CD4-positive, CD25-positive, alpha-beta regulatory T cell (primary cell): ENCODE measurements at regions not wholly inside any gene's neighbourhood (a gene's known extent, or its start where the extent isn't known, plus 50 kb on each side); places are given as distances from the start of the nearest gene placed in this dataset.
"Not testable (repeated sequence)": the region's sequence is repeated elsewhere in the genome, so short reads cannot be mapped to it uniquely, and the experiment has no call there.

Source experiments
- ATAC-seq, 2 donors: fragments of 150-1000 bp; cut with Tn5 transposase; one replicate each; pipeline ENCODE4 v1.10.0; 2021; ENCODE audit warnings: low read depth in 2 of 2, moderate number of reproducible peaks in 2 of 2, moderate library complexity in 1 of 2
- DNase-seq, 3 donors: peaks; one replicate each; pipeline versions ENCODE4 v3.0.0 to v3.0.0-alpha.2; 2012 to 2022; ENCODE audit warnings: mixed read lengths in 1 of 3
- H3K27ac ChIP-seq: one replicate; pipeline ENCODE4 v1.7.0; 2013; ENCODE audit warnings: mild to moderate bottlenecking, low read length; ENCODE audit not compliant: insufficient read depth, poor library complexity, severe bottlenecking
- H3K27me3 ChIP-seq: one replicate; pipeline ENCODE4 v1.7.0; 2013; ENCODE audit warnings: low read length; ENCODE audit not compliant: control insufficient read depth, insufficient read depth
- H3K36me3 ChIP-seq: one replicate; pipeline ENCODE4 v1.7.0; 2013; ENCODE audit warnings: mild to moderate bottlenecking, low read length, moderate library complexity; ENCODE audit not compliant: control insufficient read depth, insufficient read depth
- H3K4me1 ChIP-seq: 2 replicates; pipeline ENCODE4 v1.7.0; 2013; ENCODE audit warnings: mild to moderate bottlenecking, low read length; ENCODE audit not compliant: insufficient read depth, control insufficient read depth, poor library complexity, severe bottlenecking
- H3K4me3 ChIP-seq: one replicate; pipeline ENCODE4 v1.7.0; 2013; ENCODE audit warnings: low read depth, mild to moderate bottlenecking, low read length, moderate library complexity
- H3K9me3 ChIP-seq, 2 experiments: 1 replicate in 1 of 2; 2 replicates in 1 of 2; pipeline ENCODE4 v1.7.0; 2013; ENCODE audit warnings: low read length in 2 of 2, mild to moderate bottlenecking in 1 of 2, moderate library complexity in 1 of 2; ENCODE audit not compliant: control insufficient read depth in 2 of 2
- H3K27ac Mint-ChIP-seq, 3 donors: one replicate each; pipeline ENCODE4 v1.8.0; 2020 to 2022; ENCODE audit warnings: mild to moderate bottlenecking in 3 of 3, mixed read lengths in 3 of 3, moderate library complexity in 2 of 3
- H3K27me3 Mint-ChIP-seq: one replicate; pipeline ENCODE4 v1.8.0; 2022; ENCODE audit warnings: mild to moderate bottlenecking, mixed read lengths
- H3K36me3 Mint-ChIP-seq: one replicate; pipeline ENCODE4 v1.8.0; 2020; ENCODE audit warnings: mixed read lengths
- H3K4me1 Mint-ChIP-seq, 4 donors: one replicate each; pipeline ENCODE4 v1.8.0; 2020 to 2022; ENCODE audit warnings: mixed read lengths in 4 of 4, mild to moderate bottlenecking in 1 of 4
- H3K4me3 Mint-ChIP-seq, 4 donors: one replicate each; pipeline ENCODE4 v1.8.0; 2020 to 2022; ENCODE audit warnings: mild to moderate bottlenecking in 4 of 4, mixed read lengths in 4 of 4, moderate library complexity in 3 of 4
- H3K9me3 Mint-ChIP-seq, 7 donors: one replicate each; pipeline ENCODE4 v1.8.0; 2020 to 2022; ENCODE audit warnings: mixed read lengths in 7 of 7, mild to moderate bottlenecking in 3 of 7, moderate library complexity in 2 of 7

DNA sequence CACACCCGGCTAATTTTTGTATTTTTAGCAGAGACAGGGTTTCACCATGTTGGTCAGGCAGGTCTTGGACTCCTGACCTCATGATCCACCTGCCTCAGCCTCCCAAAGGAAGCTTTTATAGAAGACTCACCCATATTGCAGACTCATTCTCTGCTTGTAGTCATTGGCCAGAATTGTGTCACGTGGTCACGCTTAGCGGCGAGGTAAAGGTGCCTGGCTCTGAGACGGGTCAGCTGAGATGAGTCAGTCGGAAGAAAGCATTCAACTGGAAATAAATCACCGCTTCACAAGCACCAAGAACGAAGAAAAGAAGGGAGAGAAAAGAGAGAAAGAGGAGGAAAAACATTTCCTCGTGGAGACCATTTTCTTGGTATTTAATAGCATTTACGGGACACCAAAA lies 218.8 kb upstream of the NOCT start:
- Mint-ChIP-seq H3K4me1 (no peaks in the 10 kb centered on the region), H3K27ac (no peak overlapping the region), H3K36me3 (no peaks in the 10 kb centered on the region), H3K9me3 (peaks cover 0 to 3% (median 2%) of the 10 kb centered on the region in 7 donors), H3K27me3 (no peaks in the 10 kb centered on the region), H3K4me3 (no peak overlapping the region)
- no peaks in the 10 kb centered on the region for H3K4me1 ChIP-seq
- ATAC-seq (no peak), DNase-seq (no peak)
- H3K4me3 ChIP-seq = no peak overlapping the region
- H3K36me3 ChIP-seq = no peaks in the 10 kb centered on the region
- no peaks in the 10 kb centered on the region for H3K9me3 ChIP-seq
- H3K27ac ChIP-seq = no peak overlapping the region
- no peaks in the 10 kb centered on the region for H3K27me3 ChIP-seq

DNA sequence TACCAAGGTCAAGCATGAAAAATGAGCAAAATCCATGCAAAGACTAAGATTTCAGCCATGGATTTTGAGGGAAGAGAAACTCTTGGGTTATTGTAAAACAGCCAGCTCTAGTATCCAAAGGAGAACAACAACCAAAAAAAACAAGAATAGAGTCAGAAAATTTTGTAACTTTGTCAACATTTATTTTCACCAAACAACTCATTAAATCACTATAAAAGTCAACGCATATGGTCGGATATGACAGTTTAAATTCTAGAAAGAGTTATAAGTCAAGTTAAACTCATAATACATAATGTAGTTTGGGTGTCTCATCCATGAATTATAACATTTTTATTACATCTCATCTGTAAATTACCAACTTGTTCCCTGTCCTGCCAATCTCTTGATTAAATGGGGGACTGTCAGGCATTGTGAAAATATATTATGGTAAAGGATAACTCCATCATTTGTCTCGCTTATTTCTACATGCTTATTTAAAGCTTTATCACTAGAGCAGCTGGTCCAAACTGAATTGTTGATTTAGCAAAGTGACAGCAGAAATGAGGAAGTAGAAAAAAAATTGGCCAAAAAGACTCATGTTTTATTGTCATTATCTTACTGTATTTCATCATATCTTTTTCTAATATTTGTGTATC lies 224.8 kb upstream of the NOCT start:
- Histone ChIP-seq H3K27me3 (no peaks in the 10 kb centered on the region), H3K9me3 (no peaks in the 10 kb centered on the region), H3K4me3 (no peak overlapping the region), H3K4me1 (no peaks in the 10 kb centered on the region), H3K27ac (no peak overlapping the region), H3K36me3 (no peaks in the 10 kb centered on the region)
- no peaks in the 10 kb centered on the region for H3K27me3 Mint-ChIP-seq
- no peaks in the 10 kb centered on the region for H3K4me1 Mint-ChIP-seq
- no peaks in the 10 kb centered on the region for H3K36me3 Mint-ChIP-seq
- no peak for DNase-seq
- H3K4me3 Mint-ChIP-seq = no peak overlapping the region
- H3K9me3 Mint-ChIP-seq = peaks cover 0 to 2% (median 0%) of the 10 kb centered on the region in 7 donors
- no peak for ATAC-seq
- no peak overlapping the region for H3K27ac Mint-ChIP-seq

DNA sequence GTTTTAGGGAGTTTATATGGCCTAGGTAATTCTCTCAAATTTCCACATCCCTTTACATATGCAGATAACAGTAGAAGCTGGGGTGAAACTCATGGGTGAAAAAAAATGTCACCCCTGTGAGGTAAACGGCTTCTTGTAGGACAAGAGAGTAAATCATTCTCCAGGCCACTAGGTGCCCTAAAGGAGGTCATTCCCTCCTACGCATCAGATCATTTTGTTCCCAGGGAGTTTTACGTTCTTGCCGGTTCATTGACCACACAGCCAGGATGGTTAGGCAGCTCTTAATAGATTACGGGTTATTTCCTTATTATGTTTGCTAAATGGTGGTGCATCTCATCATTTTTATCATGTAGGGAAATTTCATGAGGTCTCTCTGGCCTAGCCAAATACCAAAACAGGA lies 225.8 kb upstream of the NOCT start:
- Mint-ChIP-seq H3K27ac (no peak overlapping the region), H3K9me3 (peaks cover 0 to 2% (median 0%) of the 10 kb centered on the region in 7 donors), H3K4me3 (no peak overlapping the region), H3K27me3 (no peaks in the 10 kb centered on the region), H3K36me3 (no peaks in the 10 kb centered on the region), H3K4me1 (no peaks in the 10 kb centered on the region)
- no peak for ATAC-seq
- H3K4me3 ChIP-seq = no peak overlapping the region
- no peak overlapping the region for H3K27ac ChIP-seq
- H3K27me3 ChIP-seq = no peaks in the 10 kb centered on the region
- H3K36me3 ChIP-seq = no peaks in the 10 kb centered on the region
- H3K9me3 ChIP-seq = no peaks in the 10 kb centered on the region
- no peaks in the 10 kb centered on the region for H3K4me1 ChIP-seq
- no peak for DNase-seq

DNA sequence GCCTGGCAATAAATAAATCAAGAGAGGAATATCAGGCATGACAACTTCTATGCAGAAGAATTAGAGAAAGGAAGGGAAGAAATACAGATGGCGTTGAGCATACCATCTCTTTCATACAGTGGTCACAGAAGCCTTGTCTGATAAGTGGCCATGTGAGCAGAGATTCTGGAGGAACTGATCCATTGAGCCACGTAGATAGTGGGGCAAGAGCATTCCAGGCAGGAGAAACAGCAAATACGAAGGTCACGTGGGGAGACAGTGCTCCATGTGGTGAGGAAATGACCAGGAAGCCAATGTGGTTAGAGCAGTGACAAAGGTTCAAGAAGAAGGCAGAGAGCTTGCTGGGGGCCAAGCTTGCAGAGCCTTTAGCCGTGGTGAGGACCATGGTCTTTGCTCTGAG lies 226.7 kb upstream of the NOCT start:
- no peak overlapping the region for H3K27ac ChIP-seq
- no peak overlapping the region for H3K27ac Mint-ChIP-seq
- no peak overlapping the region for H3K4me3 ChIP-seq
- H3K36me3 ChIP-seq = no peaks in the 10 kb centered on the region
- no peak for DNase-seq
- peaks cover 0 to 4% (median 0%) of the 10 kb centered on the region in 7 donors for H3K9me3 Mint-ChIP-seq
- no peak for ATAC-seq
- H3K9me3 ChIP-seq = no peaks in the 10 kb centered on the region
- no peaks in the 10 kb centered on the region for H3K4me1 ChIP-seq
- no peaks in the 10 kb centered on the region for H3K27me3 Mint-ChIP-seq
- H3K4me1 Mint-ChIP-seq = no peaks in the 10 kb centered on the region
- no peaks in the 10 kb centered on the region for H3K27me3 ChIP-seq
- no peaks in the 10 kb centered on the region for H3K36me3 Mint-ChIP-seq
- no peak overlapping the region for H3K4me3 Mint-ChIP-seq

- Mint-ChIP-seq H3K27ac (no peak overlapping the region), H3K27me3 (no peaks in the 10 kb centered on the region), H3K4me1 (no peaks in the 10 kb centered on the region), H3K4me3 (no peak overlapping the region), H3K9me3 (peaks cover 0 to 5% (median 0%) of the 10 kb centered on the region in 7 donors), H3K36me3 (no peaks in the 10 kb centered on the region)
- Histone ChIP-seq H3K36me3 (no peaks in the 10 kb centered on the region), H3K27ac (no peak overlapping the region), H3K9me3 (no peaks in the 10 kb centered on the region), H3K4me3 (no peak overlapping the region), H3K27me3 (no peaks in the 10 kb centered on the region), H3K4me1 (no peaks in the 10 kb centered on the region)
- ATAC-seq (no peak), DNase-seq (no peak)
Observed at GRCh38 chr4:138788267-138788790, 227.3 kb upstream of the NOCT start.

DNA sequence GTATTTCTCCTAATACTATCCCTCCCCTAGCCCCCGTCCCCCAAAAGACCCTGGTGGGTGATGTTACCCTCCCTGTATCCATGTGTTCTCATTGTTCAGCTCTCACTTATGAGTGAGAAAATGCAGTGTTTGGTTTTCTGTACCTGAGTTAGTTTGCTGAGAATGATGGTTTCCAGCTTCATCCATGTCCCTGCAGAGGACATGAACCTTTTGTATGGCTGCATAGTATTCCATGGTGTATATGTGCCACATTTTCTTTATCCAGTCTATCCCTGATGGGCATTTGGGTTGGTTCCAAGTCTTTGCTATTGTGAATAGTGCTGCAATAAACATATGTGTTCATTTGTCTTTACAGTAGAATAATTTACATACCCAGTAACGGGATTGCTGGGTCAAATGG lies 235.8 kb upstream of the NOCT start:
- H3K27ac ChIP-seq, H3K27me3 ChIP-seq, ATAC-seq, H3K27ac Mint-ChIP-seq, H3K4me3 Mint-ChIP-seq, H3K9me3 ChIP-seq, H3K4me3 ChIP-seq, H3K4me1 Mint-ChIP-seq, H3K36me3 Mint-ChIP-seq, H3K27me3 Mint-ChIP-seq, DNase-seq, H3K4me1 ChIP-seq, H3K36me3 ChIP-seq: not testable (repeated sequence)
- H3K9me3 Mint-ChIP-seq = peaks cover 0 to 11% (median 6%) of the 10 kb centered on the region in 7 donors

DNA sequence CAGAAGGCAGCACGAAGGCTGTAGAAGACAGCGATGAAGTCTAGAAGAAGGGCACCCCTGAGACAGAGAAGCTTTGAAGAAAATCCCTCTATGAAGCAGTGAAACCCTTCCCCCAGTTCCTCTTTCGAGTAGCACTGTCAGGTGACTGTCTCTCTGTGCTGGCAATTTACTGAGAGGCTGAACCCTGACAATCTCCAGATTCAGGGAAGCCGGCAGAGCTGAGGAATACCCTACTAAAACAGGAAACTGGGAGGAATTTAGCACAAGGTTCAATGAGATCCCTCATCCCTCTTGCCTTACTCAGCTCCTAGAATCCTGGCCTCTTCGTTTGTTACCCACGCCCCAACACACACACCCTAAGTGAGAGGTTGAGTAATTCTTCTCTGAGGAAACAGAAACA lies 239.7 kb upstream of the NOCT start:
- Histone ChIP-seq H3K9me3 (no peaks in the 10 kb centered on the region), H3K27me3 (no peaks in the 10 kb centered on the region), H3K36me3 (no peaks in the 10 kb centered on the region), H3K4me1 (no peaks in the 10 kb centered on the region), H3K27ac (no peak overlapping the region), H3K4me3 (no peak overlapping the region)
- Mint-ChIP-seq H3K27ac (no peak overlapping the region), H3K9me3 (peaks cover 0 to 5% (median 0%) of the 10 kb centered on the region in 7 donors), H3K4me1 (no peaks in the 10 kb centered on the region), H3K36me3 (no peaks in the 10 kb centered on the region), H3K4me3 (no peak overlapping the region), H3K27me3 (no peaks in the 10 kb centered on the region)
- no peak for DNase-seq
- ATAC-seq = no peak

- no peak overlapping the region for H3K4me3 Mint-ChIP-seq
- H3K9me3 Mint-ChIP-seq = peaks cover 0 to 5% (median 0%) of the 10 kb centered on the region in 7 donors
Observed at GRCh38 chr4:138775489-138775888, 240.1 kb upstream of the NOCT start.

More at GRCh38 chr4:138775489-138775888, 240.1 kb upstream of the NOCT start:
- H3K4me3 ChIP-seq = no peak overlapping the region
- no peak overlapping the region for H3K27ac ChIP-seq
- DNase-seq = no peak
- no peaks in the 10 kb centered on the region for H3K27me3 ChIP-seq
- ATAC-seq = no peak
- no peaks in the 10 kb centered on the region for H3K36me3 ChIP-seq
- H3K4me1 ChIP-seq = no peaks in the 10 kb centered on the region
- no peaks in the 10 kb centered on the region for H3K9me3 ChIP-seq
- H3K36me3 Mint-ChIP-seq = no peaks in the 10 kb centered on the region
- H3K4me1 Mint-ChIP-seq = no peaks in the 10 kb centered on the region
- no peaks in the 10 kb centered on the region for H3K27me3 Mint-ChIP-seq
- H3K27ac Mint-ChIP-seq = no peak overlapping the region
